ENCODE measurements at regions not wholly inside any gene's neighbourhood (a gene's known extent, or its start where the extent isn't known, plus 50 kb on each side); places are given as distances from the start of the nearest gene placed in this dataset.

DNA sequence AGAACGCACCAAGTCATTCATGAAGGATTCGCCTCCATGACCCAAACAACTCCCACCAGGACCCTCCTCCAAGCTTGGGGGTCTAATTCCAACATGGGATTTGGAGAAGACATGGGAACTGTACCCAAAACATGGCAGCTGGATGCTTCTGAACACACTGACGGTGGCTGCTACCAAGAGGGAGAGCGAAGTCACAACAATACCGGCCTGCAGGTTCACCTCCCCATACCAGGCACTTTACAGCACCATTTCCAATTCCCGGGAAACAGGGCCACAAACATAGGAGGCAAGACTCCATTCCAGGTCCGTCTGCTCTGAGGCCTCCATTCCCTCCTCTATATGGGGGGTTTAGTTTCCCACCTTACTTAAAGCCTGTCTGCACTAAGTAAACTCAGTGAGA is 75.8 kb downstream of the LINC01488 start:
- TF ChIP-seq ZC3H10 (CRISPR knock-in tag; IDR thresholded peaks at IDR 0.05) (no peak), RARB (CRISPR knock-in tag; IDR thresholded peaks at IDR 0.05) (no peak), ZFP3 (CRISPR knock-in tag; IDR thresholded peaks at IDR 0.05) (no peak)
- TF ChIP-seq, protein P1, sequence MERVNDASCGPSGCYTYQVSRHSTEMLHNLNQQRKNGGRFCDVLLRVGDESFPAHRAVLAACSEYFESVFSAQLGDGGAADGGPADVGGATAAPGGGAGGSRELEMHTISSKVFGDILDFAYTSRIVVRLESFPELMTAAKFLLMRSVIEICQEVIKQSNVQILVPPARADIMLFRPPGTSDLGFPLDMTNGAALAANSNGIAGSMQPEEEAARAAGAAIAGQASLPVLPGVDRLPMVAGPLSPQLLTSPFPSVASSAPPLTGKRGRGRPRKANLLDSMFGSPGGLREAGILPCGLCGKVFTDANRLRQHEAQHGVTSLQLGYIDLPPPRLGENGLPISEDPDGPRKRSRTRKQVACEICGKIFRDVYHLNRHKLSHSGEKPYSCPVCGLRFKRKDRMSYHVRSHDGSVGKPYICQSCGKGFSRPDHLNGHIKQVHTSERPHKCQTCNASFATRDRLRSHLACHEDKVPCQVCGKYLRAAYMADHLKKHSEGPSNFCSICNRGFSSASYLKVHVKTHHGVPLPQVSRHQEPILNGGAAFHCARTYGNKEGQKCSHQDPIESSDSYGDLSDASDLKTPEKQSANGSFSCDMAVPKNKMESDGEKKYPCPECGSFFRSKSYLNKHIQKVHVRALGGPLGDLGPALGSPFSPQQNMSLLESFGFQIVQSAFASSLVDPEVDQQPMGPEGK (CRISPR knock-in tag; IDR thresholded peaks at IDR 0.05; ENCODE audit: borderline replicate concordance): no peak
- TF ChIP-seq, protein P2, sequence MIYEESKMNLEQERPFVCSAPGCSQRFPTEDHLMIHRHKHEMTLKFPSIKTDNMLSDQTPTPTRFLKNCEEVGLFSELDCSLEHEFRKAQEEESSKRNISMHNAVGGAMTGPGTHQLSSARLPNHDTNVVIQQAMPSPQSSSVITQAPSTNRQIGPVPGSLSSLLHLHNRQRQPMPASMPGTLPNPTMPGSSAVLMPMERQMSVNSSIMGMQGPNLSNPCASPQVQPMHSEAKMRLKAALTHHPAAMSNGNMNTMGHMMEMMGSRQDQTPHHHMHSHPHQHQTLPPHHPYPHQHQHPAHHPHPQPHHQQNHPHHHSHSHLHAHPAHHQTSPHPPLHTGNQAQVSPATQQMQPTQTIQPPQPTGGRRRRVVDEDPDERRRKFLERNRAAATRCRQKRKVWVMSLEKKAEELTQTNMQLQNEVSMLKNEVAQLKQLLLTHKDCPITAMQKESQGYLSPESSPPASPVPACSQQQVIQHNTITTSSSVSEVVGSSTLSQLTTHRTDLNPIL (CRISPR knock-in tag; IDR thresholded peaks at IDR 0.05; ENCODE audit: low read depth): no peak

Measured in SK-N-SH treated with all-trans-retinoic acid at 6 μM for 48 hours (cell line).